Keratinocyte (primary cell): ENCODE measurements at regions not wholly inside any gene's neighbourhood (a gene's known extent, or its start where the extent isn't known, plus 50 kb on each side); places are given as distances from the start of the nearest gene placed in this dataset.

Source experiments
- DNase-seq: peaks from one replicate; pipeline ENCODE4 v3.0.0-alpha.2; 2011; ENCODE audit warnings: low read depth, missing footprints, low spot score
- FAIRE-seq: peaks from 2 replicates; lab custom pipeline; 2011; peaks lifted over from hg19 to GRCh38; lab: Jason Lieb, UNC
- H2AFZ ChIP-seq: 2 replicates; pipeline ENCODE4 v1.6.0; 2012; ENCODE audit warnings: low read length, control low read depth, inconsistent platforms; ENCODE audit not compliant: control insufficient read depth
- H3K27ac ChIP-seq: 2 replicates; pipeline ENCODE4 v1.5.1; 2011; ENCODE audit warnings: low read length; ENCODE audit not compliant: control insufficient read depth, insufficient read depth
- H3K27me3 ChIP-seq: 3 replicates; pipeline ENCODE4 v1.6.0; 2011; ENCODE audit warnings: low read length; ENCODE audit not compliant: control insufficient read depth, insufficient read depth; ENCODE audit errors: extremely low read depth
- H3K36me3 ChIP-seq, 2 experiments: 2 replicates in 1 of 2; 3 replicates in 1 of 2; pipeline ENCODE4 v1.5.1; 2011; ENCODE audit warnings: low read length in 2 of 2, mild to moderate bottlenecking in 1 of 2; ENCODE audit not compliant: control insufficient read depth in 2 of 2, insufficient read depth in 2 of 2; ENCODE audit errors: extremely low read depth in 1 of 2
- H3K4me1 ChIP-seq: 3 replicates; pipeline ENCODE4 v1.5.1; 2011; ENCODE audit warnings: low read length; ENCODE audit not compliant: control insufficient read depth, insufficient read depth; ENCODE audit errors: extremely low read depth
- H3K4me2 ChIP-seq: 3 replicates; pipeline ENCODE4 v1.6.0; 2011; ENCODE audit warnings: low read depth, low read length; ENCODE audit not compliant: control insufficient read depth, insufficient read depth; ENCODE audit errors: extremely low read depth
- H3K4me3 ChIP-seq, 3 experiments: fragments of 200-600 bp in 1 of 3; sonication (generic) in 1 of 3; 2 replicates in 2 of 3; 3 replicates in 1 of 3; pipeline ENCODE4 v1.5.1; 2011 to 2016; ENCODE audit warnings: low read length in 3 of 3, mild to moderate bottlenecking in 3 of 3, control low read depth in 2 of 3, inconsistent platforms in 1 of 3, low read depth in 1 of 3, mixed read lengths in 1 of 3, mixed run types in 1 of 3, moderate library complexity in 1 of 3; ENCODE audit not compliant: control insufficient read depth in 2 of 3, insufficient read depth in 2 of 3; ENCODE audit errors: extremely low read depth in 1 of 3
- H3K79me2 ChIP-seq: 2 replicates; pipeline ENCODE4 v1.6.0; 2012; ENCODE audit warnings: low read length; ENCODE audit not compliant: control insufficient read depth, insufficient read depth
- H3K9ac ChIP-seq: 3 replicates; pipeline ENCODE4 v1.6.0; 2011; ENCODE audit warnings: low read length; ENCODE audit not compliant: control insufficient read depth, insufficient read depth; ENCODE audit errors: extremely low read depth
- H3K9me1 ChIP-seq: 3 replicates; pipeline ENCODE4 v1.6.0; 2011; ENCODE audit warnings: low read length; ENCODE audit not compliant: control insufficient read depth, insufficient read depth; ENCODE audit errors: extremely low read depth
- H3K9me3 ChIP-seq: 2 replicates; pipeline ENCODE4 v1.5.1; 2012; ENCODE audit warnings: low read depth, low read length; ENCODE audit not compliant: control insufficient read depth
- H4K20me1 ChIP-seq: 3 replicates; pipeline ENCODE4 v1.6.0; 2011; ENCODE audit warnings: low read length; ENCODE audit not compliant: control insufficient read depth, insufficient read depth; ENCODE audit errors: extremely low read depth
- CTCF ChIP-seq, 3 experiments: IDR thresholded peaks in 1 of 3; conservative IDR thresholded peaks in 1 of 3; optimal IDR thresholded peaks in 1 of 3; 2 replicates in 2 of 3; 3 replicates in 1 of 3; pipeline versions ENCODE3 to v1.5.1; 2011; ENCODE audit warnings: low read length in 3 of 3, mild to moderate bottlenecking in 3 of 3, moderate library complexity in 2 of 3, control low read depth in 1 of 3, inconsistent platforms in 1 of 3; ENCODE audit not compliant: insufficient read depth in 2 of 3; ENCODE audit errors: extremely low read depth in 1 of 3
- EZH2 ChIP-seq: IDR thresholded peaks from one replicate; pipeline ENCODE4 v1.6.1; 2012; ENCODE audit warnings: inconsistent platforms, mild to moderate bottlenecking, low read length, moderate library complexity
- dilution Hi-C: fragments of 300-500 bp; cut with MboI; formaldehyde crosslinking; loops from one replicate; pipeline ENCODE4 v1.7.0; 2020; ENCODE audit warnings: low sequenced_read_pairs; ENCODE audit not compliant: extremely low pct_ligation_motif_present

- no peaks in the 10 kb centered on the region for H3K4me1 ChIP-seq
- no peaks in the 10 kb centered on the region for H3K9me3 ChIP-seq
- FAIRE-seq (no peak), DNase-seq (no peak)
- H3K27me3 ChIP-seq, result no peaks in the 10 kb centered on the region
- H3K79me2 ChIP-seq, result no peaks in the 10 kb centered on the region
- no peak overlapping the region for H3K4me2 ChIP-seq
- H4K20me1 ChIP-seq, result no peaks in the 10 kb centered on the region
- dilution Hi-C loops, result no loop called here
- H3K9ac ChIP-seq, result no peak overlapping the region
- no peaks in the 10 kb centered on the region for H3K36me3 ChIP-seq
- no peak for TF ChIP-seq EZH2
- no peak for TF ChIP-seq CTCF (optimal IDR thresholded peaks at IDR 0.05 in 1 of 3, IDR thresholded peaks at IDR 0.05 in 1 of 3, conservative IDR thresholded peaks at IDR 0.05 in 1 of 3; ENCODE audit: extremely low read depth in 1 of 3, insufficient read depth in 2 of 3, low read length in 3 of 3)
- H2AFZ ChIP-seq, result no peak overlapping the region
- no peak overlapping the region for H3K27ac ChIP-seq
- no peaks in the 10 kb centered on the region for H3K9me1 ChIP-seq
- no peak overlapping the region for H3K4me3 ChIP-seq
These were observed 381.8 kb downstream of the MTX2 start for GRCh38 chr2:176650838-176651555.

- H3K9ac ChIP-seq, result no peak overlapping the region
- H3K4me1 ChIP-seq, result no peaks in the 10 kb centered on the region
- no peaks in the 10 kb centered on the region for H3K27me3 ChIP-seq
- no peaks in the 10 kb centered on the region for H3K9me1 ChIP-seq
- peak; percentile 52 to 68 (median 55) for TF ChIP-seq CTCF (optimal IDR thresholded peaks at IDR 0.05 in 1 of 3, IDR thresholded peaks at IDR 0.05 in 1 of 3, conservative IDR thresholded peaks at IDR 0.05 in 1 of 3; ENCODE audit: extremely low read depth in 1 of 3, insufficient read depth in 2 of 3, low read length in 3 of 3)
- TF ChIP-seq EZH2, result no peak
- H3K27ac ChIP-seq, result no peak overlapping the region
- DNase-seq (no peak), FAIRE-seq (peak; percentile 71)
- no peaks in the 10 kb centered on the region for H4K20me1 ChIP-seq
- dilution Hi-C loops, result no loop called here
- H3K4me2 ChIP-seq, result no peak overlapping the region
- H3K79me2 ChIP-seq, result no peaks in the 10 kb centered on the region
- H3K4me3 ChIP-seq, result no peak overlapping the region
- H2AFZ ChIP-seq, result no peak overlapping the region
- H3K36me3 ChIP-seq, result no peaks in the 10 kb centered on the region
- H3K9me3 ChIP-seq, result no peaks in the 10 kb centered on the region
These were observed 383.3 kb downstream of the MTX2 start for GRCh38 chr2:176652300-176653182.
